IMR-90 (cell line): ENCODE measurements at regions not wholly inside any gene's neighbourhood (a gene's known extent, or its start where the extent isn't known, plus 50 kb on each side); places are given as distances from the start of the nearest gene placed in this dataset.

Experiments used
- ATAC-seq: fragments of 200-7000 bp; cut with Tn5 transposase; 2 replicates; pipeline ENCODE4 v1.9.1; 2020; ENCODE audit warnings: low read depth, mild to moderate bottlenecking, moderate library complexity
- BruUV-seq: library from RNA; stranded (reverse); fragments of 400-500 nt; replicated peaks from 2 replicates; lab custom pipeline; 2021; lab: Mats Ljungman, UMichigan
- CTCF ChIA-PET: fragments of 300-600 bp; formaldehyde crosslinking; extraction: SDS; loops from one replicate; lab custom pipeline; 2021; ENCODE audit warnings: antibody characterized with exemption; lab: Yijun Ruan, JAX
- POLR2A ChIA-PET: fragments of 300-600 bp; sonication (Branson Sonifier 250); formaldehyde crosslinking; loops from one replicate; lab custom pipeline; 2022; ENCODE audit warnings: antibody characterized with exemption; ENCODE audit not compliant: unreplicated experiment; lab: Charles Lee
- DNase-seq: peaks from one replicate; pipeline ENCODE4 v3.0.0; 2013
- H2AFZ ChIP-seq: replicated peaks from 2 replicates; pipeline ENCODE3; 2013; ENCODE audit warnings: low read length, mild to moderate bottlenecking; ENCODE audit not compliant: poor library complexity
- H2AK5ac ChIP-seq: 2 replicates; pipeline ENCODE4 v1.6.1; 2013; ENCODE audit warnings: low read depth, low read length, inconsistent platforms
- H2AK9ac ChIP-seq: replicated peaks from 2 replicates; pipeline ENCODE3; 2013; ENCODE audit warnings: mild to moderate bottlenecking, low read depth, low read length, moderate library complexity; ENCODE audit not compliant: poor library complexity
- H2BK120ac ChIP-seq: 2 replicates; pipeline ENCODE4 v1.6.1; 2013; ENCODE audit warnings: low read depth, low read length, inconsistent platforms
- H2BK15ac ChIP-seq: 3 replicates; pipeline ENCODE4 v1.6.1; 2013; ENCODE audit warnings: low read depth, low read length, inconsistent platforms
- H2BK20ac ChIP-seq: 2 replicates; pipeline ENCODE4 v1.6.1; 2013; ENCODE audit warnings: low read depth, mild to moderate bottlenecking, inconsistent platforms, low read length, moderate library complexity
- H2BK5ac ChIP-seq: 2 replicates; pipeline ENCODE4 v1.6.1; 2013; ENCODE audit warnings: mild to moderate bottlenecking, low read depth, low read length, inconsistent platforms; ENCODE audit not compliant: poor library complexity, severe bottlenecking
- H3K14ac ChIP-seq: replicated peaks from 2 replicates; pipeline ENCODE4 v1.6.1; 2013; ENCODE audit warnings: low read depth, low read length, inconsistent platforms
- H3K18ac ChIP-seq: 2 replicates; pipeline ENCODE4 v1.6.1; 2013; ENCODE audit warnings: low read depth, low read length, control low read depth
- H3K23ac ChIP-seq: 2 replicates; pipeline ENCODE4 v1.6.1; 2013; ENCODE audit warnings: low read depth, low read length, inconsistent platforms
- H3K27ac ChIP-seq: 2 replicates; pipeline ENCODE4 v1.5.1; 2013; ENCODE audit warnings: mild to moderate bottlenecking, control low read depth, low read length; ENCODE audit not compliant: insufficient read depth
- H3K27me3 ChIP-seq: 2 replicates; pipeline ENCODE4 v1.6.1; 2013; ENCODE audit warnings: low read length; ENCODE audit not compliant: control insufficient read depth, insufficient read depth
- H3K36me3 ChIP-seq: 2 replicates; pipeline ENCODE4 v1.6.1; 2013; ENCODE audit warnings: low read length, mixed read lengths; ENCODE audit not compliant: control insufficient read depth, insufficient read depth
- H3K4ac ChIP-seq: 2 replicates; pipeline ENCODE4 v1.6.1; 2013; ENCODE audit warnings: low read depth, low read length, inconsistent platforms
- H3K4me1 ChIP-seq: 2 replicates; pipeline ENCODE4 v1.6.1; 2013; ENCODE audit warnings: low read length, mixed read lengths; ENCODE audit not compliant: control insufficient read depth, insufficient read depth
- H3K4me2 ChIP-seq: 2 replicates; pipeline ENCODE4 v1.6.1; 2013; ENCODE audit warnings: low read depth, mild to moderate bottlenecking, control low read depth, low read length, moderate library complexity
- H3K4me3 ChIP-seq: 2 replicates; pipeline ENCODE4 v1.5.1; 2013; ENCODE audit warnings: low read depth, mild to moderate bottlenecking, control low read depth, low read length, moderate library complexity; ENCODE audit not compliant: insufficient read depth
- H3K56ac ChIP-seq: 2 replicates; pipeline ENCODE4 v1.6.1; 2013; ENCODE audit warnings: low read length, inconsistent platforms; ENCODE audit not compliant: insufficient read depth; ENCODE audit errors: extremely low read depth
- H3K79me1 ChIP-seq, 2 experiments: 2 replicates each; pipeline ENCODE4 v1.6.1; 2013; ENCODE audit warnings: low read length in 2 of 2, inconsistent platforms in 1 of 2, low read depth in 1 of 2
- H3K9ac ChIP-seq: 2 replicates; pipeline ENCODE4 v1.6.1; 2013; ENCODE audit warnings: low read depth, low read length, control low read depth
- H3K9me1 ChIP-seq: 2 replicates; pipeline ENCODE4 v1.6.1; 2013; ENCODE audit warnings: low read length, inconsistent platforms; ENCODE audit not compliant: insufficient read depth
- H3K9me3 ChIP-seq: 2 replicates; pipeline ENCODE4 v1.6.1; 2013; ENCODE audit warnings: low read length; ENCODE audit not compliant: control insufficient read depth, insufficient read depth
- H4K20me1 ChIP-seq: 2 replicates; pipeline ENCODE4 v1.6.1; 2013; ENCODE audit warnings: low read length, inconsistent platforms; ENCODE audit not compliant: insufficient read depth
- H4K5ac ChIP-seq: 2 replicates; pipeline ENCODE4 v1.6.1; 2013; ENCODE audit warnings: mild to moderate bottlenecking, low read depth, low read length, control low read depth
- H4K8ac ChIP-seq, 2 experiments: 2 replicates each; pipeline ENCODE4 v1.6.1; 2013; ENCODE audit warnings: low read depth in 2 of 2, low read length in 2 of 2, control low read depth in 1 of 2, inconsistent platforms in 1 of 2
- H4K91ac ChIP-seq: 2 replicates; pipeline ENCODE4 v1.6.1; 2013; ENCODE audit warnings: low read depth, low read length, inconsistent platforms; ENCODE audit not compliant: insufficient read depth
- BHLHE40 ChIP-seq: fragments of 150-350 bp; IDR thresholded peaks from 2 replicates; pipeline ENCODE4 v1.6.1; 2016; ENCODE audit warnings: mild to moderate bottlenecking, low read depth, low read length
- CEBPB ChIP-seq: IDR thresholded peaks from 2 replicates; pipeline ENCODE4 v1.6.1; 2012; ENCODE audit warnings: low read depth, low read length, improper control_type of control experiment
- CHD1 ChIP-seq: IDR thresholded peaks from 2 replicates; pipeline ENCODE4 v1.6.1; 2012; ENCODE audit warnings: low read depth, low read length, improper control_type of control experiment
- FOS ChIP-seq: fragments of 150-350 bp; IDR thresholded peaks from 2 replicates; pipeline ENCODE4 v1.6.1; 2016; ENCODE audit warnings: low read depth, low read length
- WGBS, 2 experiments: methylation state at CpG; one replicate each; pipeline versions ENCODE4 v1.1.5 to v1.1.7; 2013; ENCODE audit warnings: missing lambda C conversion rate in 2 of 2; ENCODE audit not compliant: insufficient read length in 1 of 2; ENCODE audit errors: extremely low coverage in 2 of 2; 5-methylcytosine and 5-hydroxymethylcytosine counted together
- dilution Hi-C: fragments of 300-500 bp; cut with HindIII; formaldehyde crosslinking; loops from one replicate; pipeline ENCODE4 v1.14.3; 2018; ENCODE audit warnings: low sequenced_read_pairs; ENCODE audit not compliant: unreplicated experiment
- in situ Hi-C: fragments of 300-500 bp; cut with MboI; formaldehyde crosslinking; loops from 3 replicates; pipeline ENCODE4 v1.14.3; 2019; ENCODE audit warnings: low sequenced_read_pairs, inconsistent platforms, mixed read lengths
- intact Hi-C: fragments of 100-400 bp; cut with micrococcal nuclease; formaldehyde crosslinking; loops from 2 replicates; pipeline ENCODE4 v1.10.0; 2022
- TF ChIP-seq, protein P1 (sequence below): conservative IDR thresholded peaks from 2 replicates; pipeline ENCODE4 v1.5.1; 2012; ENCODE audit warnings: mild to moderate bottlenecking, low read depth, low read length, improper control_type of control experiment

DNA sequence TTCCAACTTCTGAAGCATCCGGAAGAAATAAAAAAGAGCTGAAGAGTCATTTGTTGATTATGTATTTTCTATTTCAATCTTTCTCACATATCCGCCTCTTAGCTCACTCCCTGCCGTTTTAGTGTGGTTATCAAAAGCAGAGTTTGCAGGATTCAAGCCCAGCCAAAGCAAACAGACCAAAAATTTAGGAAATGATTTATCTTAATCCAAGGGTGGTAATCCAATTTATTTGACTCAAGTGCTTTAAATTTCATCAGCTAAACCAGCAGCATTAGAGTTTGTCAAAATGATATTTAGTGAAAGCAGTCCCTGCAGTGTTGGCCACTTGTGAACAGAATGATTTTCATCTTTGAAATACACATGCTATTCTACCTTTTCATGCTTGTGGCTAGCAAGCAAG, 129.3 kb upstream of the CCDC68 start:
- no peak overlapping the region for H3K4ac ChIP-seq
- no peaks in the 10 kb centered on the region for H3K79me1 ChIP-seq
- no peak for DNase-seq
- ATAC-seq: no peak
- no peaks in the 10 kb centered on the region for H4K20me1 ChIP-seq
- no peaks in the 10 kb centered on the region for H3K9me1 ChIP-seq
- H2BK15ac ChIP-seq: no peak overlapping the region
- no peak overlapping the region for H4K91ac ChIP-seq
- H3K4me1 ChIP-seq: no peaks in the 10 kb centered on the region
- ChIA-PET POLR2A (no interaction called here), CTCF (no interaction called here)
- peaks cover 7% of the 10 kb centered on the region for H3K27me3 ChIP-seq
- H2BK120ac ChIP-seq: no peak overlapping the region
- in situ Hi-C loops (no loop called here), intact Hi-C loops (no loop called here), dilution Hi-C loops (no loop called here)
- TF ChIP-seq FOS (no peak), CHD1 (no peak), CEBPB (no peak), BHLHE40 (no peak)
- TF ChIP-seq, protein P1, sequence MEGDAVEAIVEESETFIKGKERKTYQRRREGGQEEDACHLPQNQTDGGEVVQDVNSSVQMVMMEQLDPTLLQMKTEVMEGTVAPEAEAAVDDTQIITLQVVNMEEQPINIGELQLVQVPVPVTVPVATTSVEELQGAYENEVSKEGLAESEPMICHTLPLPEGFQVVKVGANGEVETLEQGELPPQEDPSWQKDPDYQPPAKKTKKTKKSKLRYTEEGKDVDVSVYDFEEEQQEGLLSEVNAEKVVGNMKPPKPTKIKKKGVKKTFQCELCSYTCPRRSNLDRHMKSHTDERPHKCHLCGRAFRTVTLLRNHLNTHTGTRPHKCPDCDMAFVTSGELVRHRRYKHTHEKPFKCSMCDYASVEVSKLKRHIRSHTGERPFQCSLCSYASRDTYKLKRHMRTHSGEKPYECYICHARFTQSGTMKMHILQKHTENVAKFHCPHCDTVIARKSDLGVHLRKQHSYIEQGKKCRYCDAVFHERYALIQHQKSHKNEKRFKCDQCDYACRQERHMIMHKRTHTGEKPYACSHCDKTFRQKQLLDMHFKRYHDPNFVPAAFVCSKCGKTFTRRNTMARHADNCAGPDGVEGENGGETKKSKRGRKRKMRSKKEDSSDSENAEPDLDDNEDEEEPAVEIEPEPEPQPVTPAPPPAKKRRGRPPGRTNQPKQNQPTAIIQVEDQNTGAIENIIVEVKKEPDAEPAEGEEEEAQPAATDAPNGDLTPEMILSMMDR: no peak
- H2AK5ac ChIP-seq: no peak overlapping the region
- no peak overlapping the region for H3K4me3 ChIP-seq
- no TSS peak for BruUV-seq
- H2BK5ac ChIP-seq: no peak overlapping the region
- H3K9ac ChIP-seq: no peak overlapping the region
- no peak overlapping the region for H3K14ac ChIP-seq
- no peak overlapping the region for H2AK9ac ChIP-seq
- no peak overlapping the region for H3K56ac ChIP-seq
- H3K27ac ChIP-seq: no peak overlapping the region
- H2BK20ac ChIP-seq: no peak overlapping the region
- H3K9me3 ChIP-seq: no peaks in the 10 kb centered on the region
- H2AFZ ChIP-seq: no peak overlapping the region
- WGBS, 2 experiments: no CpG with 5 or more reads among the region's 3 CpGs
- no peak overlapping the region for H4K5ac ChIP-seq
- no peak overlapping the region for H3K18ac ChIP-seq
- no peak overlapping the region for H3K23ac ChIP-seq
- H4K8ac ChIP-seq: no peak overlapping the region
- H3K36me3 ChIP-seq: no peaks in the 10 kb centered on the region
- H3K4me2 ChIP-seq: no peak overlapping the region
